Transverse colon (tissue), 4 donors: ENCODE measurements at regions not wholly inside any gene's neighbourhood (a gene's known extent, or its start where the extent isn't known, plus 50 kb on each side); places are given as distances from the start of the nearest gene placed in this dataset.

Experiments used
- DNase-seq: peaks from one replicate; pipeline ENCODE4 v3.0.0-alpha.2; 2019
- H3K27ac ChIP-seq, 4 donors: fragments of 200-600 bp; sonication (generic); 2 replicates each; pipeline ENCODE4 v1.5.1; 2016 to 2018; ENCODE audit warnings: inconsistent platforms in 4 of 4
- H3K27me3 ChIP-seq: fragments of 200-600 bp; sonication (generic); 2 replicates; pipeline ENCODE4 v1.5.1; 2017; ENCODE audit warnings: inconsistent platforms
- H3K36me3 ChIP-seq, 4 donors: fragments of 200-600 bp; sonication (generic); 2 replicates each; pipeline ENCODE4 v1.5.1; 2017 to 2019; ENCODE audit warnings: inconsistent platforms in 4 of 4
- H3K4me1 ChIP-seq, 4 donors: fragments of 200-600 bp; sonication (generic); 2 replicates each; pipeline ENCODE4 v1.5.1; 2017 to 2020; ENCODE audit warnings: inconsistent platforms in 4 of 4
- H3K4me3 ChIP-seq, 4 donors: fragments of 200-600 bp; sonication (generic); 1 replicate in 1 of 4; 2 replicates in 3 of 4; pipeline versions ENCODE4 v1.5.1 to v1.6.1; 2017 to 2019; ENCODE audit warnings: inconsistent platforms in 4 of 4
- H3K9me3 ChIP-seq, 2 donors: fragments of 200-600 bp; sonication (generic); 2 replicates each; pipeline ENCODE4 v1.5.1; 2017 to 2019; ENCODE audit warnings: inconsistent platforms in 2 of 2
- EP300 ChIP-seq: sonication (generic); formaldehyde crosslinking; IDR thresholded peaks from one replicate; pipeline ENCODE4 v1.6.1; 2017; ENCODE audit warnings: antibody characterized with exemption, low read depth
- POLR2A ChIP-seq: fragments of 450-650 bp; IDR thresholded peaks from one replicate; pipeline ENCODE4 v1.6.1; 2016; ENCODE audit warnings: antibody characterized with exemption, mild to moderate bottlenecking, moderate library complexity
- POLR2AphosphoS5 ChIP-seq, 3 donors: sonication (generic); formaldehyde crosslinking; IDR thresholded peaks; one replicate each; pipeline ENCODE4 v1.6.1; 2016; ENCODE audit warnings: antibody characterized with exemption in 3 of 3
- WGBS, 2 donors: methylation state at CpG; one replicate each; pipeline ENCODE4 v1.1.5; 2018; ENCODE audit warnings: low coverage in 1 of 2; 5-methylcytosine and 5-hydroxymethylcytosine counted together
- in situ Hi-C, 4 donors: fragments of 200-750 bp; cut with MboI; loops; one replicate each; pipeline versions ENCODE4 v1.15.0 to v1.15.1; 2017; ENCODE audit warnings: low sequenced_read_pairs in 3 of 4, low pct_ligation_motif_present in 1 of 4, low pct_unique_long_range_greater_than_20kb in 1 of 4
- intact Hi-C: fragments of 100-400 bp; cut with DNase I; formaldehyde crosslinking; loops from one replicate; pipeline ENCODE4 v1.15.1; 2023; ENCODE audit warnings: low total_unique reads
- TF ChIP-seq, protein P1 (sequence below), 5 experiments: fragments of 200-600 bp in 3 of 5; fragments of 450-650 bp in 2 of 5; sonication (generic) in 3 of 5; IDR thresholded peaks; 1 replicate in 2 of 5; 2 replicates in 3 of 5; pipeline ENCODE4 v1.5.1; 2016 to 2017; ENCODE audit warnings: antibody characterized with exemption in 5 of 5, inconsistent platforms in 3 of 5, mild to moderate bottlenecking in 2 of 5, moderate library complexity in 1 of 5

DNA sequence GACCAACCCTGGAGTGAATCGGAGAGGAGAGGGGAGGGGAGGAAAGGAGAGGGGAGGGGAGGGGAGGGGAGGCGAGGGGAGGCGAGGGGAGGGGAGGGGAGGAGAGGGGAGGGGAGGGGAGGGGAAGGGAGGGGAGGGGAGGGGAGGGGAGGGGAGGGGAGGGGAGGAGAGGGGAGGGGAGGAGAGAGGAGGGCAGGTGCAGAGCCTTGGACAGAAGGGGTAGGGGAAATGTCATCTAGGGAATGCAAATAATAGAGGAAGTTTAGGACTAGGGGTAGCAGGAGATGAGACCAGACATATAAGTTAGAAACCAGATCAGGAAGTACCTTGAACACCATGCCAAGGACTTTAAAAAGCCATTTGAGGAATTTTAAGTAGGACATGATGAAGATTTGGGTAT lies 119.8 kb downstream of the RBFOX3 start:
- intact Hi-C loops, result no loop called here
- 50% methylated on average over 1 of the region's 3 CpGs; no CpG with 5 or more reads in 1 of the 2 donors for WGBS, 2 donors
- in situ Hi-C loops, result no loop called here

DNA sequence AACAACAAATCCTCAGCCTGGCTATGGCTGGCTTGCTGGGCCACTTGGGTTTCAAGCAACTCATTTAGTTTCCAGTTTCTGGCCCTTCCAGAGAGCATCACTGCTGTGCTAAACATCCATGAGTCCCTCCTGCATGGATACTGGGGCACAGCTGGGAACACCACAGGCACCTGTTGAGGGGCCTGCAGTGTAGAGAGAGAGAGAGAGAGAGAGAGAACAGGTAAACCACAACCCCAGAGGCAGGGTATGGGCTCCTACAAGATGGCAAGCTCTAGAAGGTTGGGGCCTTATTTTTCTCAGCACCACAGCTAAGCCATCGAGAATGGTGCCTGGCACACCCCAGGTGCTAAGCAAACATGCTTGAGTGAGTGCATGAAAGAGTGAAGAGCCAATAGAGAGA lies 120.3 kb downstream of the RBFOX3 start:
- DNase-seq, result no peak
- Histone ChIP-seq H3K36me3 (no peaks in the 10 kb centered on the region), H3K9me3 (no peaks in the 10 kb centered on the region), H3K27ac (no peak overlapping the region), H3K27me3 (peaks cover 20% of the 10 kb centered on the region), H3K4me3 (no peak overlapping the region), H3K4me1 (no peaks in the 10 kb centered on the region)
- TF ChIP-seq POLR2AphosphoS5 (IDR thresholded peaks at IDR 0.05), result no peak
- TF ChIP-seq, protein P1, sequence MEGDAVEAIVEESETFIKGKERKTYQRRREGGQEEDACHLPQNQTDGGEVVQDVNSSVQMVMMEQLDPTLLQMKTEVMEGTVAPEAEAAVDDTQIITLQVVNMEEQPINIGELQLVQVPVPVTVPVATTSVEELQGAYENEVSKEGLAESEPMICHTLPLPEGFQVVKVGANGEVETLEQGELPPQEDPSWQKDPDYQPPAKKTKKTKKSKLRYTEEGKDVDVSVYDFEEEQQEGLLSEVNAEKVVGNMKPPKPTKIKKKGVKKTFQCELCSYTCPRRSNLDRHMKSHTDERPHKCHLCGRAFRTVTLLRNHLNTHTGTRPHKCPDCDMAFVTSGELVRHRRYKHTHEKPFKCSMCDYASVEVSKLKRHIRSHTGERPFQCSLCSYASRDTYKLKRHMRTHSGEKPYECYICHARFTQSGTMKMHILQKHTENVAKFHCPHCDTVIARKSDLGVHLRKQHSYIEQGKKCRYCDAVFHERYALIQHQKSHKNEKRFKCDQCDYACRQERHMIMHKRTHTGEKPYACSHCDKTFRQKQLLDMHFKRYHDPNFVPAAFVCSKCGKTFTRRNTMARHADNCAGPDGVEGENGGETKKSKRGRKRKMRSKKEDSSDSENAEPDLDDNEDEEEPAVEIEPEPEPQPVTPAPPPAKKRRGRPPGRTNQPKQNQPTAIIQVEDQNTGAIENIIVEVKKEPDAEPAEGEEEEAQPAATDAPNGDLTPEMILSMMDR (IDR thresholded peaks at IDR 0.05), result no peak
- TF ChIP-seq POLR2A, result no peak
- no peak for TF ChIP-seq EP300
- WGBS, 2 donors, result 26% methylated on average over 1 of the region's 1 CpG; no CpG with 5 or more reads in 1 of the 2 donors
- in situ Hi-C loops (no loop called here), intact Hi-C loops (no loop called here)

More for the DNA sequence above, 119.8 kb downstream of the RBFOX3 start:
- Histone ChIP-seq H3K9me3 (no peaks in the 10 kb centered on the region), H3K36me3 (no peaks in the 10 kb centered on the region), H3K4me1 (no peaks in the 10 kb centered on the region), H3K27me3 (peaks cover 15% of the 10 kb centered on the region), H3K4me3 (no peak overlapping the region), H3K27ac (no peak overlapping the region)
- DNase-seq, result no peak
- no peak for TF ChIP-seq POLR2A
- TF ChIP-seq, protein P1 (IDR thresholded peaks at IDR 0.05), result no peak
- no peak for TF ChIP-seq POLR2AphosphoS5 (IDR thresholded peaks at IDR 0.05)
- no peak for TF ChIP-seq EP300

DNA sequence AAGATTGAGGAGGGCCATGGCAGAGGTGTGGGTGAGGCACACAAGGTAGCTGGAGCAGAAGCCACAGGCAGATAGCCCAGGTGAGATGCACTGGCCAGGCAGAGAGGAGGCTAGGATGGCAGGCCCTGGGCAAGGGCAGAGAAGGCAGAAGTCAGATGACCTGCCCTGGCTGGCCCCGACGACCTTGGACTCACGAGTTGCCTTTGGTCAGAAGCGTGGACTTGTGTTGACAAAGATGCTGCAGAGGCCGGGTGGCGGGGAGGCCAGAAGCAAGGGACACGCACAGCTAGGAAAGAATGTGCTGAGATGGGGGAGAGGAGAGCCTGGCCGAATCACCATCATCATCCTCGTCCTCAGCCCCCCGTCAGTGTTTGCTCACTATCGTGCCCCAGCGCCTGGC lies 123.7 kb downstream of the RBFOX3 start:
- Histone ChIP-seq H3K36me3 (no peaks in the 10 kb centered on the region), H3K27me3 (peaks cover 43% of the 10 kb centered on the region), H3K9me3 (no peaks in the 10 kb centered on the region), H3K4me3 (no peak overlapping the region), H3K27ac (no peak overlapping the region), H3K4me1 (no peaks in the 10 kb centered on the region)
- intact Hi-C loops (no loop called here), in situ Hi-C loops (no loop called here)
- TF ChIP-seq POLR2AphosphoS5 (IDR thresholded peaks at IDR 0.05) (no peak), POLR2A (no peak), EP300 (no peak)
- TF ChIP-seq, protein P1 (IDR thresholded peaks at IDR 0.05), result no peak
- 75% methylated on average over 12 of the region's 12 CpGs; no CpG with 5 or more reads in 1 of the 2 donors for WGBS, 2 donors
- no peak for DNase-seq

DNA sequence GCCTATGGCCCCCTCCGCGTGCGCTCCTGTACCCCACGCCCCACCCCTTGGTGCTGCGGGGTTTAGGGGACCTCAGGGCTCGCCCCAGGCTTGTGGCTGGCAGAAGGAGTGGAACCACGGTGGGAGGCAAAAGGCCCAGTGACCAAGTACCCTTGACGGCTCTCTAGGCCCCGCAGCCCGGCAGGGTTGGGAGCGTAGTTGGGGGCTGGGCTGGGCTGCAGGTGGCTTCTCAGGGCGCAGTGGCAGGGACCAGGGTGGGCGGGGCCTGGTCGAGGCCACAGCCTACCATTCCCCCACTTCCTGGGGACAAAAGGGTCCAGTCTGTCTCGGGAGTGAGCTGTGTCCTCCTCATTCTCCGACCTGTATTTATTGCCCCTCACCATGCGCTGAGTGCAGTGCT lies 124.9 kb downstream of the RBFOX3 start:
- peaks cover 54% of the 10 kb centered on the region for H3K27me3 ChIP-seq
- H3K4me3 ChIP-seq, result no peak overlapping the region
- no peaks in the 10 kb centered on the region for H3K4me1 ChIP-seq
- intact Hi-C loops (no loop called here), in situ Hi-C loops (no loop called here)
- H3K27ac ChIP-seq, result no peak overlapping the region
- no peaks in the 10 kb centered on the region for H3K36me3 ChIP-seq
- no peak for TF ChIP-seq POLR2AphosphoS5 (IDR thresholded peaks at IDR 0.05)
- no peak for TF ChIP-seq POLR2A
- TF ChIP-seq EP300, result no peak
- TF ChIP-seq, protein P1 (IDR thresholded peaks at IDR 0.05), result no peak
- DNase-seq, result no peak
- 0 to 64% methylated on average over 1 to 13 of the region's 17 CpGs for WGBS, 2 donors
- H3K9me3 ChIP-seq, result no peaks in the 10 kb centered on the region
